Astrocyte of the cerebellum (primary cell): ENCODE measurements at regions not wholly inside any gene's neighbourhood (a gene's known extent, or its start where the extent isn't known, plus 50 kb on each side); places are given as distances from the start of the nearest gene placed in this dataset.
A peak's percentile ranks its signal among the peaks of the same experiment; 100 is the strongest.

Source experiments
- DNase-seq: peaks from one replicate; pipeline ENCODE4 v3.0.0-alpha.2; 2011; ENCODE audit warnings: low read depth
- H3K4me3 ChIP-seq: 2 replicates; pipeline ENCODE4 v1.5.1; 2011; ENCODE audit warnings: mild to moderate bottlenecking, low read depth, low read length, moderate library complexity
- CTCF ChIP-seq: IDR thresholded peaks from 2 replicates; pipeline ENCODE4 v1.5.1; 2012; ENCODE audit warnings: low read length, low read depth, moderate library complexity, mild to moderate bottlenecking; ENCODE audit errors: missing control alignments
- in situ Hi-C: cut with HindIII; loops from 2 replicates; pipeline ENCODE4 v1.10.0; 2017; ENCODE audit warnings: low sequenced_read_pairs

GRCh38 chr1:39090757-39091380 is 64.7 kb downstream of the NDUFS5 start:
- no peak for TF ChIP-seq CTCF
- in situ Hi-C loops, result loop anchor here (25.0 kb wide), 1 partner anchor 229 kb away; the partner anchor contains the start of genes MYCBP and RRAGC
- H3K4me3 ChIP-seq, result no peak overlapping the region
- DNase-seq, result no peak

GRCh38 chr1:39091845-39092645 is 65.9 kb downstream of the NDUFS5 start:
- H3K4me3 ChIP-seq, result no peak overlapping the region
- in situ Hi-C loops, result loop anchor here (25.0 kb wide), 1 partner anchor 230 kb away; the partner anchor contains the start of genes MYCBP and RRAGC
- TF ChIP-seq CTCF, result peak; percentile 82
- peak; percentile 67 for DNase-seq

- no peak for DNase-seq
- in situ Hi-C loops, result loop anchor here (5.0 to 25.0 kb wide), 2 partner anchors 63 to 232 kb away; partner anchors contain the start of genes MYCBP and RRAGC
- TF ChIP-seq CTCF, result no peak
- H3K4me3 ChIP-seq, result no peak overlapping the region
These were observed 68.5 kb downstream of the NDUFS5 start for GRCh38 chr1:39094685-39095084.

- H3K4me3 ChIP-seq, result no peak overlapping the region
- in situ Hi-C loops, result loop anchor here (5.0 to 25.0 kb wide), 2 partner anchors 59 to 236 kb away; partner anchors contain the start of genes MYCBP and RRAGC
- peak; percentile 75 for TF ChIP-seq CTCF
- DNase-seq, result peak; percentile 79
These were observed 72.5 kb downstream of the NDUFS5 start for GRCh38 chr1:39098546-39099250.

GRCh38 chr1:39102537-39103327 is 76.6 kb downstream of the NDUFS5 start:
- in situ Hi-C loops, result no loop called here
- H3K4me3 ChIP-seq, result no peak overlapping the region
- DNase-seq, result peak; percentile 64
- TF ChIP-seq CTCF, result peak; percentile 70
